OCI-LY7 (cell line): ENCODE measurements at regions not wholly inside any gene's neighbourhood (a gene's known extent, or its start where the extent isn't known, plus 50 kb on each side); places are given as distances from the start of the nearest gene placed in this dataset.

Source experiments
- CTCF ChIP-seq: fragments of 200-600 bp; sonication (generic); conservative IDR thresholded peaks from 2 replicates; pipeline ENCODE4 v1.5.1; 2014; ENCODE audit warnings: mild to moderate bottlenecking, antibody characterized with exemption, low read length, moderate library complexity, mixed read lengths
- EZH2phosphoT487 ChIP-seq: fragments of 200-600 bp; sonication (generic); IDR thresholded peaks from 2 replicates; pipeline ENCODE4 v1.6.1; 2018; ENCODE audit warnings: low read depth, borderline replicate concordance, mild to moderate bottlenecking, mixed run types, antibody characterized with exemption, low read length, moderate library complexity, mixed read lengths

DNA sequence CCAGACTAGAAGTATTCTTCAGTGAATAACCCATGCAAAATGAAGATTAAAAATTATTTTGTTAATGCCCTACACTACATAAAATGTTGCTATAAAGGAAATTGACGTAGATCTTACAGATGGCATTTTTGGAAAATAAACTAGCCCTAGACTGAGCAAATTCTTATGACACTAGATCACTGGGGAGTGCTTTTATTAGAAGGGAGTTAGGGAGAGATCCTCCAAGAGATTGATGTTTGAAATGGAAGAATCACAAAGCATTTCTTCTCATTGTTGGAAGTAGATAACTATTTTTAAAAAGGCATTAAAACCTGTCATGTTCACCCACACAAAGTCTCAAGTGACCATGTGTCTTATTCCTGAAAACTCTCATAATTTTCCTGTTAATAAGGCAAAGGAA is 351.1 kb upstream of the TLE4 start:
- no peak for TF ChIP-seq CTCF
- no peak for TF ChIP-seq EZH2phosphoT487
